Activated CD4-positive, alpha-beta T cell treated with anti-CD3 and anti-CD28 coated beads, Interleukin-2, amount 10 ng/mL, durations not matched to agents 24 days and 14 days (primary cell): ENCODE measurements at regions not wholly inside any gene's neighbourhood (a gene's known extent, or its start where the extent isn't known, plus 50 kb on each side); places are given as distances from the start of the nearest gene placed in this dataset.

Experiments
- DNase-seq: peaks from one replicate; pipeline ENCODE4 v3.0.0; 2022
- H3K27ac Mint-ChIP-seq: one replicate; pipeline ENCODE4 v1.8.0; 2022; ENCODE audit warnings: mild to moderate bottlenecking, mixed read lengths
- H3K27me3 Mint-ChIP-seq: one replicate; pipeline ENCODE4 v1.8.0; 2022; ENCODE audit warnings: mixed read lengths
- H3K36me3 Mint-ChIP-seq: one replicate; pipeline ENCODE4 v1.8.0; 2022; ENCODE audit warnings: low read depth, mild to moderate bottlenecking, mixed read lengths
- H3K4me1 Mint-ChIP-seq: one replicate; pipeline ENCODE4 v1.8.0; 2021; ENCODE audit warnings: mixed read lengths
- H3K4me3 Mint-ChIP-seq: one replicate; pipeline ENCODE4 v1.8.0; 2022; ENCODE audit warnings: mild to moderate bottlenecking, moderate library complexity, mixed read lengths
- H3K9me3 Mint-ChIP-seq: one replicate; pipeline ENCODE4 v1.8.0; 2021; ENCODE audit warnings: mixed read lengths
- intact Hi-C: fragments of 100-400 bp; cut with micrococcal nuclease; formaldehyde crosslinking; loops from one replicate; pipeline ENCODE4 v1.15.1; 2023

DNA sequence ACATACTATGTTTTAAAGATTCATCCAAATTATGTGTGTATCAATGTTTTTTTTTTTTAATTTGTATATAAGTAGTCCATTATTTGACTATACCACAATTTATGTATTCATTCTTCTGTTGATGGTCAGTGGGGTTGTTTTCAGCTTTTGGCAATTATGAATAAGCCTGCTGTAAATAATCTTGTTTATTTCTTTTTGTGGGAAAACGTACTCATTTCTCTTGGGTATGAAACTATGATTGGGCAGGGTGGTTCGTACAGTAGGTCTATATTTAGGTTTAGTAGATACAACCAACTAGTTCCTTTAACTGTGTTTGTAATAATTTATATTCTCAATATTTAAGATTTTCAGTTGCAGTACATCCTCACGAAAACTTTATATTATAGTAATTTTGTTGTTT is 329.2 kb downstream of the LPIN1 start:
- peaks cover 3% of the 10 kb centered on the region for H3K27me3 Mint-ChIP-seq

DNA sequence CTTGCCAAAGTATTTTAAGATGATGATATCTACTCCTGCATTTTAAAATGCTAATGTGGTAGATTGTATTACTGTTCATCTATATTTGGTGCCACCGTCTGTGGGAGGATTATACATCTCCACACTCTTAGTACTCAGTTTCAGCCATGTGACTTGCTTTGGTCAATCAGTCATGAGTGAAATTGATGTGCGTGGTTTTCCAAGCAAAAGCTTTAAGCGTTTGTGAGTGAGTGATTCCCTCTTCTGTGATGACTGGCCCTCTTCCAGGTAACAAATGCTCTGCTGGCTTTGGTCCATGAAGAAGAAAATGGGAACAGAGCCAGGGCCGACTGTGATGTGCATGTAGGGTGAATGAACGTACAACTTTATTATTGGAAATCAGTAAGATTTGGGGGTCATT is 330.4 kb downstream of the LPIN1 start:
- Mint-ChIP-seq H3K9me3 (no peaks in the 10 kb centered on the region), H3K27ac (no peak overlapping the region), H3K27me3 (no peaks in the 10 kb centered on the region), H3K4me3 (no peak overlapping the region), H3K36me3 (no peaks in the 10 kb centered on the region), H3K4me1 (peaks cover 1% of the 10 kb centered on the region)
- no peak for DNase-seq
- intact Hi-C loops, result no loop called here

More for the DNA sequence above, 329.2 kb downstream of the LPIN1 start:
- H3K9me3 Mint-ChIP-seq, result no peaks in the 10 kb centered on the region
- no peaks in the 10 kb centered on the region for H3K4me1 Mint-ChIP-seq
- intact Hi-C loops, result no loop called here
- DNase-seq, result no peak
- H3K27ac Mint-ChIP-seq, result no peak overlapping the region
- H3K36me3 Mint-ChIP-seq, result no peaks in the 10 kb centered on the region
- no peak overlapping the region for H3K4me3 Mint-ChIP-seq

DNA sequence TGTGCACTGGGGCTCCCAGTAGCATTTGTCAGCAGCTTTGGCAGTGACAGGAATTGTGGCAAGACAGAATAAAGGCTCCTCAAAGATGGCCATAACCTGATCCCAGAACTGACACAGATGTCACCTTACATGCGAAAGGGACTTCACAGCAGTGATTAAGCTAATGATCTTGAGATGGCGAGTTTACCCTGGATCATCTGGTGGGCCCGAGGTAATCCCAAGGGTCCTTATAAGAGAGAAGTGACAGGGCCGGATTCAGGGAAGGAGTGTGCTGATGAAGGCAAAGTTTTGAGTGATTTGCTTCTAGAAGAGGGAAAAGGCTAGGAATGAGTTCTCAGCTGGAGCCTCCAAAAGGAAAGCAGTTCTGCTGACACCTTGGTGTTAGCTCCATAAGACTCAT is 333.9 kb downstream of the LPIN1 start:
- Mint-ChIP-seq H3K4me3 (no peak overlapping the region), H3K4me1 (peaks cover 5% of the 10 kb centered on the region), H3K27me3 (no peaks in the 10 kb centered on the region), H3K36me3 (no peaks in the 10 kb centered on the region), H3K9me3 (no peaks in the 10 kb centered on the region), H3K27ac (no peak overlapping the region)
- no peak for DNase-seq
- intact Hi-C loops, result no loop called here

DNA sequence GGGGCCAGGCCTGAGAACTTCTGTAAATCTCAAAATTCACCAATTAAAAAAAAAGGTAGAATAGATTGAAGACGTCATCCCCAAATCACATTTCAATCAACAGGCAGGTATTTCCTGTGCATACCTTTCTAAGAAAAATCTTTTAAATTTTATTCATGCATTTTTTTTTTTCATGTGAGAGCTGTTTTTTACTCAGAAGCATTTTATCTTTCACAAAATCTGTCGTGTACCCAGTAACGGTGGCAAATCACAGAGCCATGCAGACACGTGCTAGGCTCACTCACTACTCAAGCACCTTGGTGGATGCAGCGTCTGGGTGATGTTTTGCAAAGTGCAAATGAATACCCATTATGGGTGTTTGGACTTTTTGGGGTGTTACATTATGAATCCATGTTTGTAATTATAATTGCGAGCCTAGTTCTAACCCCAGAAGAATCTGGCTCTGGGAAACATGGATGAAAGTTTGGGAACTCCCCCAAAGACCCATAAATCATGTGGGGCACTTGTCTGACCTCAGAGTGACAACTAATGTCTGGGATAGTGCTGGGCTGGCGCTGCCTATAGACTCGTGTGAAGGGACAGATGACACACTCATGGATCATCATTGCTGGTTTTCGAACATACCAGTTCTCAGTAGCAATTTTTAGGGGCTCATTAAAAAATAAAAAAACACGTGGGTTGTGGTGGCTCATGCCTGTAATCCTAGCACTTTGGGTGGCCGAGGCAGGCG is 335.2 kb downstream of the LPIN1 start:
- Mint-ChIP-seq H3K36me3 (no peaks in the 10 kb centered on the region), H3K4me1 (peaks cover 5% of the 10 kb centered on the region), H3K4me3 (no peak overlapping the region), H3K27me3 (no peaks in the 10 kb centered on the region), H3K9me3 (no peaks in the 10 kb centered on the region), H3K27ac (no peak overlapping the region)
- no peak for DNase-seq
- intact Hi-C loops, result no loop called here

DNA sequence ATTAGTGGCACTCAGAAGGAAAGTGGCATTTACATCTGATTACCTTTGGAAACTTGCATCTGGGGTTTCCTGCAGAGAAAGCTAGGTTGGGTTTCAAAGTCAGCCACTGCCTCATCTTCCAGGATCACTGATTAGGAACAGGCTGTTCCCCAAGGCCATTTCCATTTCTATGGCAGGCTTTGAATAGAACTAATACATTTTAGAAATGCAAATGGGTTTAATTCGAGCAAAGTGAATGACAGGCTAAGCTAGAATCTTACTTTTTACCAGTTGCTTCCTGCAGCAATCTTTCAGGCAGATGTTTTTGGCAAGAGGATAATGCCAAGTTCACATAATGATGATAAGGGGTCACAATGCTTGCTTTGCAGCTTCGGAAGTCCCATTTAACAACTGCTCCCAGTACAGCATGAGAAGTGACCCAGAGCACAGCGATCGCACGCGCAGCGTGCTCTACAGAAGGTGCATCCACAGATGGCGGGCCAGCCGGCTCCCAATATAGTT is 336.7 kb downstream of the LPIN1 start:
- H3K4me1 Mint-ChIP-seq, result peaks cover 5% of the 10 kb centered on the region
- no peak overlapping the region for H3K4me3 Mint-ChIP-seq
- DNase-seq, result no peak
- H3K27ac Mint-ChIP-seq, result no peak overlapping the region
- intact Hi-C loops, result no loop called here
- no peaks in the 10 kb centered on the region for H3K36me3 Mint-ChIP-seq
- H3K9me3 Mint-ChIP-seq, result no peaks in the 10 kb centered on the region
- no peaks in the 10 kb centered on the region for H3K27me3 Mint-ChIP-seq

DNA sequence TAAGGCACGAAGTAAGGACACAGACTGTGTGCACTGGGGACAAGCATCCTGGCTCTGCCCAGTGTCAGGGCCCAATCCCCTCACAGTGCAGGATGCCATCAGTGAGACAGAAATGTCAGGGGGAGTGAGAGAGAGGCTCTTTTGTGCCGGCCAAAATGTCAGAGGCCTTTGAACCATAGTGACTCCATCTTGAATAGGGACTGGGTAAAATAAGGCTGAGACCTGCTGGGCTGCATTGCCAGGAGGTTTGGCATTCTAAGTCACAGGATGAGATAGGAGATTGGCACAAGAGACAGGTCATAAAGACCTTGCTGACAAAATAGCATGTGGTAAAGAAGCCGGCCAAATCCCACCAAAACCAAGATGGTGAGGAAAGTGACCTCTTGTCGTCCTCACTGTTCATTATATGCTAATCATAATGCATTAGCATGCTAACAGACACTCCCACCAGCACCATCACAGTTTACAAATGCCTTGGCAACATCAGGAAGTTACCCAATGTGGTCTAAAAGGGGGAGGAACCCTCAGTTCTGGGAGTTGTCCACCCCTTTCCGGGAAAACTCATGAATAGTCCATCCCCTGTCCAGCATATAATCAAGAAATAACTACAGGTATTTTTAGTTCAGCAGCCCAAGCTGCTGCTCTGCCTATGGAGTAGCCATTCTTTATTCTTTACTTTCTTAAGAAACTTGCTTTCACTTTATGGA is 337.4 kb downstream of the LPIN1 start:
- intact Hi-C loops, result no loop called here
- peaks cover 5% of the 10 kb centered on the region for H3K4me1 Mint-ChIP-seq
- H3K9me3 Mint-ChIP-seq, result no peaks in the 10 kb centered on the region
- H3K27ac Mint-ChIP-seq, result no peak overlapping the region
- no peak overlapping the region for H3K4me3 Mint-ChIP-seq
- no peaks in the 10 kb centered on the region for H3K36me3 Mint-ChIP-seq
- H3K27me3 Mint-ChIP-seq, result no peaks in the 10 kb centered on the region
- DNase-seq, result no peak

DNA sequence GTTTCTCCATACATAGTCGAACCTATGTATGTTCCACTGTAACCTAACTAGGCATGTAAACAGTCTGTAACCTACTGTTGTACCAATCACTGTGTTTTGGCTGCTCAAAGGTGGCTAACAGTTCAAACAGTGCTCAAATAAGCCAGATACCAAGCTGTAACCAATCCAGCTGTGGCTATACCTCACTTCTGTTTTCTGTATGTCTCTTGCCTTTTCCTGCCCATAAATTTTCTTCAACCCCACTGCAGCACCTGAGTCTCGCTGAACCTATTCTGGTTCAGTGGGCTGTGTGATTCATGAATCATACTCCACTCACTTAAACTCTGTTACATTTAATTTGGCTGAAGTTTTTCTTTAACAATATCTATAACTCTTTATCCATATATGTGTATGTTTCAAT is 340.7 kb downstream of the LPIN1 start:
- Mint-ChIP-seq H3K4me1 (peaks cover 3% of the 10 kb centered on the region), H3K36me3 (no peaks in the 10 kb centered on the region), H3K27me3 (peaks cover 9% of the 10 kb centered on the region), H3K27ac (no peak overlapping the region), H3K4me3 (no peak overlapping the region), H3K9me3 (peaks cover 3% of the 10 kb centered on the region)
- intact Hi-C loops, result no loop called here
- DNase-seq, result no peak

DNA sequence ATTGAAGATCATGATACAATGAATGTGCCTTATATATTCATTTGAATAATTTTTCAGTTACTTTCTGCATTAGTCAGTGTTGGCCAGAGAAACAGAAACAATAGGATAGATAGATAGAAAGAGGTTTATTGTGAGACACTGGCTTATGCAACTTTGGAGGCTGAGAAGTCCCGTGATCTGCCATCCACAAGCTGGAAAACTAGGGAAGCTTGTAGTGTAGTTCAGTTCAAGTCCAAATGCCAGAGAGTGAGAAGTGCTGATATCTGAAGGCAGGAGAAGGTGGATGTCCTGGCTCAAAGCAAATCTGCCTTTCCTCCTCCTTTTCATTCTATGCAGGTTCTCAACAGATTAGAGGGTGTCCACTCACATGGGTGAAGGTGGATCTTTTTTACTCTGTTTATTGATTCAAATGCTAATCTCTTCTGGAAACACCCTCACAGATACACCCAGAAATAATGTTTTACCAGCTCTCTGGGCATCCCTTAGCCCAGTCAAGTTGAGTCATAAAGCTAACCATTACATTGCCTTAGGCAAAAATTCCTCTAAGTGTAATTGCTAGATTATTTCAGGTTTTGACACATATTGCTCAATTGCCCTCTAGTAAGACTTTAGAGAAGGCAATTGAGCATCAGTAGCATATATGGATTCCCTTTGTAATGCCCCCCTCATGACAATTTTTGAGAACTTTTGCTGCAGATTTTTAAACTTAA is 341.4 kb downstream of the LPIN1 start:
- no peaks in the 10 kb centered on the region for H3K36me3 Mint-ChIP-seq
- peaks cover 3% of the 10 kb centered on the region for H3K9me3 Mint-ChIP-seq
- no peak for DNase-seq
- peaks cover 9% of the 10 kb centered on the region for H3K27me3 Mint-ChIP-seq
- intact Hi-C loops, result no loop called here
- H3K4me1 Mint-ChIP-seq, result peaks cover 3% of the 10 kb centered on the region
- no peak overlapping the region for H3K4me3 Mint-ChIP-seq
- no peak overlapping the region for H3K27ac Mint-ChIP-seq

DNA sequence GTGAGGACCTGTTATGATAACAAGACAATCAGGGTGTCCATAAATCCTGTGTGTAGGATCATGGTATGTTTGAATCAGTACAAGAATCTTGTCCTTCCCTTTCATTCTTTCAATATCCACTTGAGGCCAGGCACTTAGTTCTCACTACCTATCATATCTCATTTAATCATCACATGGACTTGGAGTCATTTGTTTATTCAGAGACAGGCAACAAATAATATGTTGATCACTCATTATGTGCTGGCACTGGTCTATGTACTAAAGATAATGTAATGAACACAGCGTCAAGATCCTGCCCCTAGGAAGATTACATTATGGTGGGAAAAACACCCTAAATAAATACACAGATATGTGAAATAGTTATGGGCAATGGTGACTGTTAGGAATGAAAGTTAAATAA is 342.6 kb downstream of the LPIN1 start:
- H3K9me3 Mint-ChIP-seq, result peaks cover 3% of the 10 kb centered on the region
- H3K4me1 Mint-ChIP-seq, result peaks cover 3% of the 10 kb centered on the region
- no peak overlapping the region for H3K4me3 Mint-ChIP-seq
- H3K36me3 Mint-ChIP-seq, result no peaks in the 10 kb centered on the region
- H3K27ac Mint-ChIP-seq, result no peak overlapping the region
- DNase-seq, result no peak
- intact Hi-C loops, result no loop called here
- H3K27me3 Mint-ChIP-seq, result peaks cover 9% of the 10 kb centered on the region

DNA sequence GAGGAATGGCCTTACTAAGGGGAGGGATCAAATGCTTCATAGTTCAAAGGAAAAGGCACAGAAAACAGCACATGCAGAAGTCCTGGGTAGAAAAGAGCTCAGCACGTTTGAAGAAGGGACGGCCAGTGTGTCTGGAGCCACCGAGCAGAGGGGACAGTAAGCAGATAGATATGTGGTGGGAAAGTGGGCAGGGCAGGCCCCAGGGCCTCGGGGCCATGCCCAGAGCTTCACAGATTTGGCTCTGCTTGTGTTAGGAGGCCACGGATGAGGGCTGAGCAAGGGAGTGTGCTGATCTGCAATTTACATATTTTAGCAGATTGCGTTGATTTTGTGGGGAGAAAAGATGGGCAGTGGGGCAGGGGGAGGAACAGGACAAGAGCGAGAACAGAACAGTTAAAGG is 343.1 kb downstream of the LPIN1 start:
- Mint-ChIP-seq H3K27me3 (peaks cover 13% of the 10 kb centered on the region), H3K4me1 (no peaks in the 10 kb centered on the region), H3K9me3 (peaks cover 6% of the 10 kb centered on the region), H3K27ac (no peak overlapping the region), H3K36me3 (no peaks in the 10 kb centered on the region), H3K4me3 (no peak overlapping the region)
- intact Hi-C loops, result no loop called here
- DNase-seq, result no peak

DNA sequence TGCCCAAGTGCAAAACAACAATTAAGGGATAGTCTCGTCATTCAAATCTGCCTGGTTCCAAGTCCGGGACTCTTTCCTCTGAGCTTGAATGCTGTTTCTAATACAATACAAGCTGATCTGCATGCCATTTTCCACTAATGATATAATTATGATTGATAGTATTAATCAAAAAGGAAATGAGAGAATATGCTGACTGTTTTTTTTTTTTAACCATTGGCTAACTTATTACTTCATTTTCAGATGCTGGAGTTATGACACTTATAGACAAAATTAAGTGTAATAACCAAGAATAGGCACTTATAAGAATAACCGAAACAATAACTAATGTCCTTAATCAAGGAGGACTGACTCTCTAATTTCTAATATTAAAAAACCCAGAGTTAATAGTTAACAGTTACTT is 343.6 kb downstream of the LPIN1 start:
- H3K4me1 Mint-ChIP-seq, result no peaks in the 10 kb centered on the region
- H3K9me3 Mint-ChIP-seq, result peaks cover 6% of the 10 kb centered on the region
- intact Hi-C loops, result no loop called here
- H3K4me3 Mint-ChIP-seq, result no peak overlapping the region
- DNase-seq, result no peak
- H3K27ac Mint-ChIP-seq, result no peak overlapping the region
- peaks cover 13% of the 10 kb centered on the region for H3K27me3 Mint-ChIP-seq
- no peaks in the 10 kb centered on the region for H3K36me3 Mint-ChIP-seq

DNA sequence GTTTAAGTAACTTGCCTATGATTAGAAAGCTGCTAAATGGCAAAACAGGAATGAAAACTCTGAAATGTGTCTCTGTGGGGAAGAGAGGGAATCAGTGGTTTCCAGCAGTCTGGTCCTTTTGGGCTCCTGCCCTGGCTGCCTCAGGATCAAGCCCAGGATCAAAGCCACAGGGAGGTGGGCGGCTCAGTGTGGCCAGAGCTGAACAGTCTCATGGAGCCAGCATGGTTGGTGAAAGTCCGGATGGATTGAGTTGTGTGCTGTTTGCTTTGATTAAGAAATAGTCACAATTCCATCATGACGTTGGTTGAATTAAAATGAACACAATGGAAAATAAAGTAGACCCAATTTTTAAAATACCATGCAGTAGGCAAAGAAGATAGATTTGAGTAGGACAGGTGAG is 344.2 kb downstream of the LPIN1 start:
- Mint-ChIP-seq H3K4me1 (no peaks in the 10 kb centered on the region), H3K9me3 (peaks cover 6% of the 10 kb centered on the region), H3K36me3 (no peaks in the 10 kb centered on the region), H3K4me3 (no peak overlapping the region), H3K27me3 (peaks cover 13% of the 10 kb centered on the region), H3K27ac (no peak overlapping the region)
- no peak for DNase-seq
- intact Hi-C loops, result no loop called here

DNA sequence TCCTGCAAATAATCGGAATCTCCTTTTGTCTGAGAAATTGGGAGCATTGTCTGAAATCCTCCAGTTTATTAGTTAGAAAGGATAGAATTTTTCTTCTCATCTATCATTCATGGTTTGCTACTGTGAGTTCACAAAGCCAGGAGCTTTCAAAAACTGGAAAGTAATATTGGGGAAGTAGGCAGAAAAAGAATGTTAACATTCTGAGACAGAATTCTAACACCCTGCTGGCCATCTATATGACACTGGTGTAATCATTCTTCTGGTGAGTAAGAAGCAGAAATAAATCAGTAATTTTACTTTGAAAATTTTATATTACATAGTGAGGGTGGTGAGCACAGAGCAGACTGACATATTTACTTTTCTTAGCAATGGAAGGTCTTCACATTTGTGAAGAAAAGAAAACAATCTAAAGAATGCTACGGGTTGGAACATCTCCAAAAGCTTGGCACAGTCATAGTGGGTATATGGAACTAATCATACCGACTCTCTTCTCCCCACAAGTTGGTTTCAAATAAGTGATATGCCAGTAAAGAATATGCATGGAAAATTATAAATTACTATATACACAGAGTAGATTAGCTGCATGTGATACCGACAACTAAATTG is 344.9 kb downstream of the LPIN1 start:
- intact Hi-C loops, result no loop called here
- peaks cover 6% of the 10 kb centered on the region for H3K9me3 Mint-ChIP-seq
- H3K36me3 Mint-ChIP-seq, result no peaks in the 10 kb centered on the region
- no peak overlapping the region for H3K27ac Mint-ChIP-seq
- H3K4me3 Mint-ChIP-seq, result no peak overlapping the region
- no peak for DNase-seq
- no peaks in the 10 kb centered on the region for H3K4me1 Mint-ChIP-seq
- peaks cover 13% of the 10 kb centered on the region for H3K27me3 Mint-ChIP-seq

DNA sequence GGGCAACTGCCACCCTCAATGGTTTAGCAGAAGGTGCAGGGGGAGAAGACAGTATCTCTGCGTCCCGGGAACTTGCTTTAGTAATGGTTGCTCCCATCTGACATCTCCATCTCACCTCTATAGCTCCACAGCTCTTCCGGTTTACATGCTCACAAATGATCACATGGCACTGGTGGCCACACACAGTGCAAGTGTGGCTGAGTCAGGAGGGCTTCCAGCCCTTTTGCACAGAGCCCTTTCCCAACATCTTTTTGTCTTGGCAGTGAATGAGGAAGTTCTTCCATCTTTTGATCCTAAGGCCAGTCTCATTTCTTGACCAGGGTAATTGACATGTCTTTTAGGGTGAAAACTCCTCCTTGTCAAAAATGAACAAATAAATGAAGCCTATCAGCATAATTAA is 347.7 kb downstream of the LPIN1 start:
- no peaks in the 10 kb centered on the region for H3K4me1 Mint-ChIP-seq
- no peak for DNase-seq
- intact Hi-C loops, result no loop called here
- peaks cover 6% of the 10 kb centered on the region for H3K9me3 Mint-ChIP-seq
- peaks cover 16% of the 10 kb centered on the region for H3K27me3 Mint-ChIP-seq
- no peak overlapping the region for H3K27ac Mint-ChIP-seq
- H3K4me3 Mint-ChIP-seq, result no peak overlapping the region
- H3K36me3 Mint-ChIP-seq, result no peaks in the 10 kb centered on the region
